GM18507 (cell line): ENCODE measurements at regions not wholly inside any gene's neighbourhood (a gene's known extent, or its start where the extent isn't known, plus 50 kb on each side); places are given as distances from the start of the nearest gene placed in this dataset.

Experiments used
- DNase-seq: peaks from one replicate; pipeline ENCODE4 v3.0.0; 2011; ENCODE audit warnings: low read depth; ENCODE audit not compliant: insufficient read length; ENCODE audit errors: extremely low spot score
- FAIRE-seq: peaks from 2 replicates; lab custom pipeline; 2011; peaks lifted over from hg19 to GRCh38; lab: Jason Lieb, UNC

GRCh38 chr10:61119573-61119972, 175.6 kb upstream of the RHOBTB1 start:
- no peak for FAIRE-seq

GRCh38 chr10:61115897-61116296, 171.9 kb upstream of the RHOBTB1 start:
- FAIRE-seq (no peak), DNase-seq (no peak)

More at GRCh38 chr10:61119573-61119972, 175.6 kb upstream of the RHOBTB1 start:
- no peak for DNase-seq

- FAIRE-seq: no peak
- DNase-seq: no peak
Observed at GRCh38 chr10:61112771-61113170, 168.8 kb upstream of the RHOBTB1 start.

GRCh38 chr10:61110936-61111335, 167.0 kb upstream of the RHOBTB1 start:
- FAIRE-seq: no peak
- DNase-seq: no peak

GRCh38 chr10:61110188-61110844, 166.3 kb upstream of the RHOBTB1 start:
- FAIRE-seq (no peak), DNase-seq (no peak)

- no peak for FAIRE-seq
Observed at GRCh38 chr10:61108915-61109314, 164.9 kb upstream of the RHOBTB1 start.

GRCh38 chr10:61100887-61101286, 156.9 kb upstream of the RHOBTB1 start:
- FAIRE-seq (no peak), DNase-seq (no peak)

More at GRCh38 chr10:61108915-61109314, 164.9 kb upstream of the RHOBTB1 start:
- DNase-seq: no peak

- DNase-seq: no peak
- FAIRE-seq: no peak
Observed at GRCh38 chr10:61099756-61100155, 155.8 kb upstream of the RHOBTB1 start.

- DNase-seq: no peak
- FAIRE-seq: no peak
Observed at GRCh38 chr10:61098966-61099365, 155.0 kb upstream of the RHOBTB1 start.

- DNase-seq: no peak
- no peak for FAIRE-seq
Observed at GRCh38 chr10:61097026-61097425, 153.0 kb upstream of the RHOBTB1 start.

- FAIRE-seq: no peak
Observed at GRCh38 chr10:61096056-61096455, 152.1 kb upstream of the RHOBTB1 start.

GRCh38 chr10:61091531-61091930, 147.5 kb upstream of the RHOBTB1 start:
- FAIRE-seq: no peak
- DNase-seq: no peak

More at GRCh38 chr10:61096056-61096455, 152.1 kb upstream of the RHOBTB1 start:
- no peak for DNase-seq

GRCh38 chr10:61089251-61089650, 145.3 kb upstream of the RHOBTB1 start:
- FAIRE-seq (no peak), DNase-seq (no peak)

- DNase-seq (no peak), FAIRE-seq (no peak)
Observed at GRCh38 chr10:61084493-61084892, 140.5 kb upstream of the RHOBTB1 start.

GRCh38 chr10:61081301-61081700, 137.3 kb upstream of the RHOBTB1 start:
- FAIRE-seq (no peak), DNase-seq (no peak)

- DNase-seq (no peak), FAIRE-seq (no peak)
Observed at GRCh38 chr10:61078542-61079275, 134.7 kb upstream of the RHOBTB1 start.

GRCh38 chr10:61076572-61077114, 132.7 kb upstream of the RHOBTB1 start:
- FAIRE-seq: no peak
- no peak for DNase-seq

- no peak for DNase-seq
- no peak for FAIRE-seq
Observed at GRCh38 chr10:61073391-61073790, 129.4 kb upstream of the RHOBTB1 start.

- FAIRE-seq (no peak), DNase-seq (no peak)
Observed at GRCh38 chr10:61071580-61071979, 127.6 kb upstream of the RHOBTB1 start.

GRCh38 chr10:61068471-61068870, 124.5 kb upstream of the RHOBTB1 start:
- DNase-seq: no peak

More at GRCh38 chr10:61068471-61068870, 124.5 kb upstream of the RHOBTB1 start:
- FAIRE-seq: no peak
